GM19328 (cell line): ENCODE measurements at regions not wholly inside any gene's neighbourhood (a gene's known extent, or its start where the extent isn't known, plus 50 kb on each side); places are given as distances from the start of the nearest gene placed in this dataset.
"Not testable (repeated sequence)": the region's sequence is repeated elsewhere in the genome, so short reads cannot be mapped to it uniquely, and the experiment has no call there.

Experiments
- ATAC-seq: cut with Tn5 transposase; IDR thresholded peaks from one replicate; pipeline ENCODE4 v1.9.1; 2021; ENCODE audit warnings: mild to moderate bottlenecking, moderate library complexity; ENCODE audit not compliant: unreplicated experiment

GRCh38 chr6:81878479-81878878, 126.0 kb upstream of the TENT5A start:
- ATAC-seq = no peak

GRCh38 chr6:81876971-81877370, 124.5 kb upstream of the TENT5A start:
- ATAC-seq = no peak

GRCh38 chr6:81875782-81876293, 123.4 kb upstream of the TENT5A start:
- ATAC-seq = no peak

- ATAC-seq = not testable (repeated sequence)
Observed at GRCh38 chr6:81869749-81870508, 117.4 kb upstream of the TENT5A start.

- no peak for ATAC-seq
Observed at GRCh38 chr6:81865712-81866111, 113.2 kb upstream of the TENT5A start.

GRCh38 chr6:81864124-81864523, 111.6 kb upstream of the TENT5A start:
- no peak for ATAC-seq

GRCh38 chr6:81863123-81863522, 110.6 kb upstream of the TENT5A start:
- ATAC-seq = no peak

GRCh38 chr6:81861281-81861680, 108.8 kb upstream of the TENT5A start:
- ATAC-seq = no peak

- ATAC-seq = no peak
Observed at GRCh38 chr6:81859884-81860283, 107.4 kb upstream of the TENT5A start.

- no peak for ATAC-seq
Observed at GRCh38 chr6:81857812-81858211, 105.3 kb upstream of the TENT5A start.

GRCh38 chr6:81856872-81857271, 104.4 kb upstream of the TENT5A start:
- ATAC-seq = no peak

GRCh38 chr6:81854474-81854873, 102.0 kb upstream of the TENT5A start:
- ATAC-seq = no peak

- no peak for ATAC-seq
Observed at GRCh38 chr6:81853975-81854374, 101.5 kb upstream of the TENT5A start.

GRCh38 chr6:81849248-81849647, 96.8 kb upstream of the TENT5A start:
- no peak for ATAC-seq

GRCh38 chr6:81847866-81848265, 95.4 kb upstream of the TENT5A start:
- no peak for ATAC-seq

GRCh38 chr6:81844686-81845085, 92.2 kb upstream of the TENT5A start:
- no peak for ATAC-seq

GRCh38 chr6:81843302-81843701, 90.8 kb upstream of the TENT5A start:
- ATAC-seq = no peak

- no peak for ATAC-seq
Observed at GRCh38 chr6:81842254-81842653, 89.8 kb upstream of the TENT5A start.

GRCh38 chr6:81838724-81839426, 86.4 kb upstream of the TENT5A start:
- ATAC-seq = no peak

- no peak for ATAC-seq
Observed at GRCh38 chr6:81838031-81838430, 85.5 kb upstream of the TENT5A start.

GRCh38 chr6:81834141-81834681, 81.7 kb upstream of the TENT5A start:
- no peak for ATAC-seq

- no peak for ATAC-seq
Observed at GRCh38 chr6:81832304-81832703, 79.8 kb upstream of the TENT5A start.
